ENCODE measurements at regions not wholly inside any gene's neighbourhood (a gene's known extent, or its start where the extent isn't known, plus 50 kb on each side); places are given as distances from the start of the nearest gene placed in this dataset.

GRCh38 chr12:125434936-125435443 lies 369.8 kb downstream of the AACS start:
- no peak for TF ChIP-seq CTCF (IDR thresholded peaks at IDR 0.05)
- no peak for TF ChIP-seq POLR2A (IDR thresholded peaks at IDR 0.05)
